ENCODE measurements at regions not wholly inside any gene's neighbourhood (a gene's known extent, or its start where the extent isn't known, plus 50 kb on each side); places are given as distances from the start of the nearest gene placed in this dataset.
"Not testable (repeated sequence)": the region's sequence is repeated elsewhere in the genome, so short reads cannot be mapped to it uniquely, and the experiment has no call there.

GRCh38 chr4:30092420-30093128, 627.6 kb upstream of the PCDH7 start:
- not testable (repeated sequence) for H3K36me3 ChIP-seq (replicated peaks; ENCODE audit: control insufficient read depth, insufficient read depth, low read length); H3K4me3 ChIP-seq (ENCODE audit: insufficient read depth, low read depth, low read length); DNase-seq; H3K27me3 ChIP-seq (ENCODE audit: control insufficient read depth, insufficient read depth, low read length)

GRCh38 chr4:30094887-30095286, 625.3 kb upstream of the PCDH7 start:
- H3K36me3 ChIP-seq (replicated peaks; ENCODE audit: control insufficient read depth, insufficient read depth, low read length) = no peaks in the 10 kb centered on the region
- no peak overlapping the region for H3K4me3 ChIP-seq (ENCODE audit: insufficient read depth, low read depth, low read length)
- no peaks in the 10 kb centered on the region for H3K27me3 ChIP-seq (ENCODE audit: control insufficient read depth, insufficient read depth, low read length)
- no peak for DNase-seq

GRCh38 chr4:30103455-30103854, 616.7 kb upstream of the PCDH7 start:
- no peak for DNase-seq
- H3K27me3 ChIP-seq (ENCODE audit: control insufficient read depth, insufficient read depth, low read length) = no peaks in the 10 kb centered on the region
- H3K36me3 ChIP-seq (replicated peaks; ENCODE audit: control insufficient read depth, insufficient read depth, low read length) = no peaks in the 10 kb centered on the region
- H3K4me3 ChIP-seq (ENCODE audit: insufficient read depth, low read depth, low read length) = no peak overlapping the region

DNA sequence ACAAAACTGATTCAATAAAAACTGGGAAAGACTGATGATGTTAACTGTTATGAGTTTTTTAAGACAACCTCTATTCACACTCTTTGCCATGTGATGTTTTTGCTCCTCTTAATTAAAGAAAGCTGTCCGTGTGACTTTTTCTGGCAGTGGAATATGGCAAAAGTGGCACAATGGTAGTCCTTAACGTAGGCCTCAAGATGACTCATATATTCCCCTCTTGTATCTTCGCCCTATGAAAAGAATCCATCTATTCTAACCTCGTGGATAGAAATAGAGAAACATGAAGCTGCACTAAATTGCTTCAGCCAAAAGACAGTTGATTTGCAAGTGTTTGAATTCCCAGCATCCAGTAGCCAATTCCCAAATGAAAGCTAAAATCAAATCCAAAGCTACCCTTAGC, 603.8 kb upstream of the PCDH7 start:
- H3K36me3 ChIP-seq (replicated peaks; ENCODE audit: control insufficient read depth, insufficient read depth, low read length) = no peaks in the 10 kb centered on the region
- H3K4me3 ChIP-seq (ENCODE audit: insufficient read depth, low read depth, low read length) = no peak overlapping the region
- DNase-seq = no peak
- H3K27me3 ChIP-seq (ENCODE audit: control insufficient read depth, insufficient read depth, low read length) = no peaks in the 10 kb centered on the region

GRCh38 chr4:30117433-30117832, 602.7 kb upstream of the PCDH7 start:
- no peaks in the 10 kb centered on the region for H3K36me3 ChIP-seq (replicated peaks; ENCODE audit: control insufficient read depth, insufficient read depth, low read length)
- no peak overlapping the region for H3K4me3 ChIP-seq (ENCODE audit: insufficient read depth, low read depth, low read length)
- DNase-seq = no peak
- no peaks in the 10 kb centered on the region for H3K27me3 ChIP-seq (ENCODE audit: control insufficient read depth, insufficient read depth, low read length)

DNA sequence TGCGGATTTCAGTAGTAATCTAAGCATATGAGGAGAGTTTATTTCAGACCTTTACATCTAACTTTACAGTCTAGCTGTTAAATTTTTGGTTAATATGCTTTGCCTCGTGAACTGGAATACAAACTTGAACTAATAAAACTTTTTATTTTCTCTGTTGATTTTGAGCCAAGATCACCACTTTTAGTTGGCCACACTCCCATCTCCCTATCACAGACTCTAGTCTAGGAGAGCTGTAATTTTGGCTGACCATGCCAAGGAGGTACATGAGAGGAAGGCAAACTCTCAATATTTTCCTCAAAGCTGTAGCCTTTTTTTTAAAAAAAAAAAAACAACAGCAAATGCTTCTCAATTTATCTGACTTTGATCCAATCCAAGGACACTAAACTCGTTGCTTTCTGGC, 597.5 kb upstream of the PCDH7 start:
- Histone ChIP-seq H3K27me3 (ENCODE audit: control insufficient read depth, insufficient read depth, low read length) (no peaks in the 10 kb centered on the region), H3K4me3 (ENCODE audit: insufficient read depth, low read depth, low read length) (no peak overlapping the region), H3K36me3 (replicated peaks; ENCODE audit: control insufficient read depth, insufficient read depth, low read length) (no peaks in the 10 kb centered on the region)
- no peak for DNase-seq

DNA sequence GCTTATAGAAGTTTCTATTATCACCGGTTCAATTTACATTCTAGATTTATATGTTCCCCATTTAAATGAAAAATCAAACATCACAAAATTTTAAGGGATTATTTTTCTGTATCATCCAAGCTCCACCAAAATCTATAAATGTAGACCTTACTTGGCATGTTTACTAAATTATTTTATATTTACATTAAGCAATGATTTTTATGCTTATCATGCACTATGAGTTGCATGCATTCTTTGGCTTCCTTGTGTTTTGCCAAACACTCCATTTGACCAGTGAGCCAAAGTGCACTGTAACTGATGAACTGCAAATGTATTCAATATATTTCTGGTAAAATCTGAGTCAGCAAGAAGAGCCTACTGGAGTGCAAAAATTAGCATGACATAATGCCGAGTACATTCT, 595.5 kb upstream of the PCDH7 start:
- not testable (repeated sequence) for DNase-seq; H3K4me3 ChIP-seq (ENCODE audit: insufficient read depth, low read depth, low read length); H3K27me3 ChIP-seq (ENCODE audit: control insufficient read depth, insufficient read depth, low read length); H3K36me3 ChIP-seq (replicated peaks; ENCODE audit: control insufficient read depth, insufficient read depth, low read length)

DNA sequence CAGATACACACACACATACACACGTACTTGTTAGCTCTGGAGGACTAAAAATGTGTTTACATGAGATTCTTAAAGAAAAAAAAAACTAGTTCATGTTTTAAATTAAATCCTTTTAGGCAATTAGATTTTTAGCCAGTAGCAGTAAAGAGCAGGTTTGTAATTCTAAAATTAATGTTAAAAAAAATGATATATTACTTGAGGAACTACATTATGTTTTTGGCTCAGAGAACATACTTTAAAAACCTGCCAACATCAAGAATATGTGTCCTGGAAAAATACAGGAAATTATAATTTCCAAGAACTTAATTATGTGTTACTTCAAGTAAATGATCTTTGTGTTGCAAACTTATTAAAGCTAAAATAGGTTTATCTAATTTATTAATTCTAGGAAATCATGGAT, 594.3 kb upstream of the PCDH7 start:
- DNase-seq = no peak
- H3K27me3 ChIP-seq (ENCODE audit: control insufficient read depth, insufficient read depth, low read length) = no peaks in the 10 kb centered on the region
- H3K4me3 ChIP-seq (ENCODE audit: insufficient read depth, low read depth, low read length) = no peak overlapping the region
- no peaks in the 10 kb centered on the region for H3K36me3 ChIP-seq (replicated peaks; ENCODE audit: control insufficient read depth, insufficient read depth, low read length)

DNA sequence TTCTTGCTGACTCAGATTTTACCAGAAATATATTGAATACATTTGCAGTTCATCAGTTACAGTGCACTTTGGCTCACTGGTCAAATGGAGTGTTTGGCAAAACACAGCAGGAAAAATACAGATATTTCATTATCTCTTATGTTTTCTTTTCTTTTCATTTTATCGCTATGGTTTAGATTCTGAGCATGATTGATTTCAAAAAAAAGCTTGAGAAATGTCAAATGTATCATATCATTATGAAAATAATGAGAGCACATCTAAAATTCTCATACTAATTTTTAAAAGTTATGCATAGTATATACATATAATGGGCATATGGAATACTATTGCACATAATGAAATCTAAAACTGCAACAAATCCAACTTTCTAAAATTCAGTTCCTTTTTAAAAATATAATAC, 593.8 kb upstream of the PCDH7 start:
- H3K27me3 ChIP-seq (ENCODE audit: control insufficient read depth, insufficient read depth, low read length) = no peaks in the 10 kb centered on the region
- no peak overlapping the region for H3K4me3 ChIP-seq (ENCODE audit: insufficient read depth, low read depth, low read length)
- no peak for DNase-seq
- no peaks in the 10 kb centered on the region for H3K36me3 ChIP-seq (replicated peaks; ENCODE audit: control insufficient read depth, insufficient read depth, low read length)

GRCh38 chr4:30148828-30149227, 571.3 kb upstream of the PCDH7 start:
- H3K36me3 ChIP-seq (replicated peaks; ENCODE audit: control insufficient read depth, insufficient read depth, low read length); DNase-seq; H3K27me3 ChIP-seq (ENCODE audit: control insufficient read depth, insufficient read depth, low read length); H3K4me3 ChIP-seq (ENCODE audit: insufficient read depth, low read depth, low read length): not testable (repeated sequence)

GRCh38 chr4:30149539-30149938, 570.6 kb upstream of the PCDH7 start:
- DNase-seq; H3K36me3 ChIP-seq (replicated peaks; ENCODE audit: control insufficient read depth, insufficient read depth, low read length); H3K27me3 ChIP-seq (ENCODE audit: control insufficient read depth, insufficient read depth, low read length); H3K4me3 ChIP-seq (ENCODE audit: insufficient read depth, low read depth, low read length): not testable (repeated sequence)

DNA sequence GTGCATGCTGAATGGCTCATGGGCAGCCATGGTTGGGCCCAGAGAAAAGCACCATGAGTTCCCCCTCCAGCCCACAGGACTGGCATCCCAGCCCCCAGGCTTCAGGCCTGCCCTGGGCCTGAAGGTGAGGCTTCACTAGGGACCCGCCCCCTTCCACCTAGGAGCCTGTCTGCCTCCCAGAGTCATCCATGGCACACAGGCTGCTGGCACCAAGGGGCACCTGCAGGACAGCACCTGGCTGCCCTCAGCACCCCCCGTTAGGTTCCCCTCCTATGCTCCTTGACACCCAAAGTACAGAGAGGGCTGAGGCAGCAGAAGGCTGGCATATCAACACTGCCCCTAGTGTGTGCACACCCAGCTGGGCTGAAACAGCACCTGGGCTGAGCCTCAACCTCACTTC, 566.7 kb upstream of the PCDH7 start:
- no peaks in the 10 kb centered on the region for H3K36me3 ChIP-seq (replicated peaks; ENCODE audit: control insufficient read depth, insufficient read depth, low read length)
- no peaks in the 10 kb centered on the region for H3K27me3 ChIP-seq (ENCODE audit: control insufficient read depth, insufficient read depth, low read length)
- DNase-seq = no peak
- no peak overlapping the region for H3K4me3 ChIP-seq (ENCODE audit: insufficient read depth, low read depth, low read length)

DNA sequence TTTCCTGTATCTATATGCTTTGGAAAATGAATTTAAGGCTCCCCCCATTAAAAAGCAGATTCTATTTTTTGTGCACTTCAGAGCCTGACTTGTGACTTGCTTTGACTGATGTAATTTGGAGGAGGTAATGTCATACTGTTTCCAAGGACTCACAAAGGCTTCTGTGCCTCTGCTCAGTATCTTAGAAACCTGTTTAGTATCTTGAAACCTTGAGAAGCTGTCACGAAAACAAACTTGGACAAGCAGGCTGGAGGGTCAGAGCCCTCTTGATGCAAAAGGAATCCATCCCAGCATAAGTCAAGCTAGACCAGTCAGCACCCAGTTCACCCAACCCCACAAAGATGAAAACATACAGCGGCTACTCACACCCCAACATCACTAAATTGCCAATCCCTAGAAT, 560.0 kb upstream of the PCDH7 start:
- no peaks in the 10 kb centered on the region for H3K27me3 ChIP-seq (ENCODE audit: control insufficient read depth, insufficient read depth, low read length)
- H3K4me3 ChIP-seq (ENCODE audit: insufficient read depth, low read depth, low read length) = no peak overlapping the region
- no peaks in the 10 kb centered on the region for H3K36me3 ChIP-seq (replicated peaks; ENCODE audit: control insufficient read depth, insufficient read depth, low read length)

GRCh38 chr4:30172416-30172815, 547.8 kb upstream of the PCDH7 start:
- no peak for DNase-seq

More for the DNA sequence above, 560.0 kb upstream of the PCDH7 start:
- DNase-seq = no peak

DNA sequence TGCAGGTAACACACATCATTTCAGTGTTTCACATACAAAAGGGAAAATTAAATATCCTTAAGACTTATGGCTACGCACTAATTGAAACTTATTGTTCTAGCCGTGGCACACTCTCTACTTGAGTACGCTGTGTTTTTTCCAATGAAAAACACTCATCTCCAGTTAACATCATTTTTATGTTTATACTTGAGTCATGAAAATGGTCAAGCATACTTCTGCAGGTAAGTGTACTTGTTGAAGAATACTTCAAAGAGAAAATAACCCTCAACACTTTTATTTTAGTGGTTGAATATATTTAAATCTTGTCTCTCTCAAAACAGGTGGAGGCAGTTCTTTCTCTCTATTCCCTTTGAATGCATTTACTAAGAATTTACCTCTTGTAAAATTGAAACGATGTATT, 538.7 kb upstream of the PCDH7 start:
- Histone ChIP-seq H3K4me3 (ENCODE audit: insufficient read depth, low read depth, low read length) (no peak overlapping the region), H3K36me3 (replicated peaks; ENCODE audit: control insufficient read depth, insufficient read depth, low read length) (no peaks in the 10 kb centered on the region), H3K27me3 (ENCODE audit: control insufficient read depth, insufficient read depth, low read length) (no peaks in the 10 kb centered on the region)
- DNase-seq = no peak

More at GRCh38 chr4:30172416-30172815, 547.8 kb upstream of the PCDH7 start:
- Histone ChIP-seq H3K4me3 (ENCODE audit: insufficient read depth, low read depth, low read length) (no peak overlapping the region), H3K36me3 (replicated peaks; ENCODE audit: control insufficient read depth, insufficient read depth, low read length) (no peaks in the 10 kb centered on the region), H3K27me3 (ENCODE audit: control insufficient read depth, insufficient read depth, low read length) (no peaks in the 10 kb centered on the region)

- no peak for DNase-seq
- H3K36me3 ChIP-seq (replicated peaks; ENCODE audit: control insufficient read depth, insufficient read depth, low read length) = no peaks in the 10 kb centered on the region
- no peak overlapping the region for H3K4me3 ChIP-seq (ENCODE audit: insufficient read depth, low read depth, low read length)
- no peaks in the 10 kb centered on the region for H3K27me3 ChIP-seq (ENCODE audit: control insufficient read depth, insufficient read depth, low read length)
Observed at GRCh38 chr4:30181918-30182317, 538.3 kb upstream of the PCDH7 start.
